AG09319 (cell line): ENCODE measurements at regions not wholly inside any gene's neighbourhood (a gene's known extent, or its start where the extent isn't known, plus 50 kb on each side); places are given as distances from the start of the nearest gene placed in this dataset.

ENCODE experiments used
- DNase-seq: peaks from one replicate; pipeline ENCODE4 v3.0.0-alpha.2; 2010; ENCODE audit warnings: low read depth; ENCODE audit errors: extremely low read depth
- TF ChIP-seq, protein P1 (sequence below): IDR thresholded peaks from 2 replicates; pipeline ENCODE4 v1.5.1; 2011; ENCODE audit warnings: low read depth, mild to moderate bottlenecking, inconsistent platforms, low read length, moderate library complexity

DNA sequence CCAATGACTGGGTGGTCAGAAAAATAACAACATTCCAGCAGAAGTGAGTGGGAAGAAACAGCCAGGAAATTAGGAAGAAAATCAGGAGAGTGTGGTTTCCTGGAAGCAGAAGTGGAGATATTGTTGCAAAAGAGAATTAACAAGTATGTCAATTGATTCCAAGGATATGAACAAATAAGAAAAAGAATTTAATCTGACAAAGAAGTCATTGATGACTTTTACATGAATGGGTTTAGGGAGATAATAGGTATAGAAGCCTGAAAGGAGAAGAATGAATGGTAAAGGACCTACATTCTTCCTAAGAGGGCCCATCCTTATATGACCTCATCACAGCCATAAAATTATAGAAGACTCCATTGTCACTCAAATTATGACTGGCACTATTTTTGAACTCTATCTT, 1440.1 kb downstream of the OTOL1 start:
- TF ChIP-seq, protein P1, sequence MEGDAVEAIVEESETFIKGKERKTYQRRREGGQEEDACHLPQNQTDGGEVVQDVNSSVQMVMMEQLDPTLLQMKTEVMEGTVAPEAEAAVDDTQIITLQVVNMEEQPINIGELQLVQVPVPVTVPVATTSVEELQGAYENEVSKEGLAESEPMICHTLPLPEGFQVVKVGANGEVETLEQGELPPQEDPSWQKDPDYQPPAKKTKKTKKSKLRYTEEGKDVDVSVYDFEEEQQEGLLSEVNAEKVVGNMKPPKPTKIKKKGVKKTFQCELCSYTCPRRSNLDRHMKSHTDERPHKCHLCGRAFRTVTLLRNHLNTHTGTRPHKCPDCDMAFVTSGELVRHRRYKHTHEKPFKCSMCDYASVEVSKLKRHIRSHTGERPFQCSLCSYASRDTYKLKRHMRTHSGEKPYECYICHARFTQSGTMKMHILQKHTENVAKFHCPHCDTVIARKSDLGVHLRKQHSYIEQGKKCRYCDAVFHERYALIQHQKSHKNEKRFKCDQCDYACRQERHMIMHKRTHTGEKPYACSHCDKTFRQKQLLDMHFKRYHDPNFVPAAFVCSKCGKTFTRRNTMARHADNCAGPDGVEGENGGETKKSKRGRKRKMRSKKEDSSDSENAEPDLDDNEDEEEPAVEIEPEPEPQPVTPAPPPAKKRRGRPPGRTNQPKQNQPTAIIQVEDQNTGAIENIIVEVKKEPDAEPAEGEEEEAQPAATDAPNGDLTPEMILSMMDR, result no peak
- no peak for DNase-seq

DNA sequence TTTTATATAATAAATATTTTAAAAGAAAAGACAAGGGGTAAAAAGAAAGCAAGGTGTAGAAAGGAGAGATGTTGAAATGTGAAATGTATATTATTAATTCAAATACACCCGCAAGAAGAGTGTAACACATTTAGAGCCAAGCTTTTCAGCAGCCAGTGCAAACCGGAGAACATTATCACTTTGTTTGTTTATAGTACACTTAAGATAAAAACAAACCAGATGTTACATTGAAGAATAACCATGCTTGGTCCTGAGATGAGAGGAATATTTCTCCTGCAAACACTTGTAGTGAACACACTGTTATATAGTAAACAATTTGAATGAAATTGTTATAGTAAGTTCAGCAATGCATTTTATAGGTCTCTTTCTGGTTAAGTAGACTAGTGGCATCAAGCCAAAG, 1441.5 kb downstream of the OTOL1 start:
- no peak for DNase-seq
- TF ChIP-seq, protein P1, result no peak

DNA sequence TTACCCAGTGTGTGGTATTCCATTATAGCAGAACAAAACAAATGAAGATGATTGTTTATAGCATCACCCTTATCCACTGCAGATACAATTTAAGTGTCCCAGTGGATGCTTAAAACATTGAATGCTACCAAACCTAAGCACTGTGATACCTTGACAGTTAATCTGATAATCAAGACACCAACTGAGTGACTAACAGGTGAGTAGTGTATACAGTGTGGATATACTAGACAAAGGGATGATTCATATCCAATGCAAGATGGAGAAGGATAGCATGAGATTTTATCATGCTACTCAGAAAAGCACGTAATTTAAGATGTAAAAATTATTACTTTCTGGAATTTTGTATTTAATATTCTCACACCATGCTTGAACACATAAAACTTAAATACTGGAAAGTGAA, 1449.0 kb downstream of the OTOL1 start:
- TF ChIP-seq, protein P1, result no peak
- no peak for DNase-seq

DNA sequence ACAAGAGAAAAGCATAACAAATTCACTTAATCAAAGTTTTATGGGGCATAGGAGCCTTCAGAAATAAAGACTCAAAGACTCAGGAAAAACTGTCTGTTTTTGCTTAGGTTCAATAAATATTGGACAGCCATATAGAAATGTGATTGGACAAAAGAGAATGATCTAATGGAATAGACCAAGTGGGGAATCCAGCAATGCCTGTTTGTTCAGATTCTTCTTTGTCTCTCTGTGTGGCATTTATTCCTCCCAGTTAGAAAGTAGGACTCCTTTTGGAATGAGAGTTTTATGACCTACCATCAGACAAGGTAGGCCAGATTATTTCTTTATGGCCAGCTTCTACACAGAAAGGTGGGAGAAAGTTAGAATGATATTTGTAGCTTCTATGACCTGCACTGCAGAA, 1460.1 kb downstream of the OTOL1 start:
- no peak for DNase-seq
- TF ChIP-seq, protein P1, result no peak

DNA sequence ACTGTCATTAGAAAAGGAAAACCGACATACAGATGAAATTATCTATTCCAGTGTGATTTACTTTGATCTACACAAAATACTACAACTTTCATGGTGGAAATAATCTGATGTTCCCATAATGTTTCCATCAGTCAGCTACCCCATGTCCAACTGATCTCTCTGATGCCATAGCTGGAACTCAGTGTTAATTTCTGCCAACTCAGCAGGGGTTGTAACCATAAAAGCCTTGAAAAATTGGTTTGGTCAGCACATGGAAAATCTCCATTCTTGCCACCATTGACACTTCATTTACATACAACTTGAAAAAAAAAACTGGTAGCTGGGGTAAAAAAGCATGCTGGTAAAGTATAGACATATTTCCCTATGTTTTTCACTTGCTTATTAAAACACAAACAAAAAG, 1463.7 kb downstream of the OTOL1 start:
- TF ChIP-seq, protein P1, result no peak

DNA sequence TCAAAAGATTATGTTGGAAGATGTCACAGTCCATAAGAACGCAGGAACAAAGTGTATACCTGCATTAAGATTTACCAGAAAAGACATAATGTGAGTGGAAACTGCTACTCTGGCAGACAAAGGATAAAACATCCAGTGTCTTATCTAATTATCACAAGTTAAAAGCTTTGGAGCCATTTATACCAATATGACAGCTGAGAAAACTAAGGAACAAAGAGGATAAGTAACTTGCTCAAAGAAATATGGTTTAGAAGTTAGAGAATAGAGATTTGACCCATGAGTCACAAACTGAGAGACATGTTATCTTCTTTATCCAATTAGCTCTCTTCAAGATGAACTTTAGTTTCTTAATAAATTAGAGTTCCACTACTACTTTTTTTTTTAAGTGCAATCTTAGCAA, 1473.7 kb downstream of the OTOL1 start:
- DNase-seq, result no peak
- TF ChIP-seq, protein P1, result no peak

More for the DNA sequence above, 1463.7 kb downstream of the OTOL1 start:
- no peak for DNase-seq

DNA sequence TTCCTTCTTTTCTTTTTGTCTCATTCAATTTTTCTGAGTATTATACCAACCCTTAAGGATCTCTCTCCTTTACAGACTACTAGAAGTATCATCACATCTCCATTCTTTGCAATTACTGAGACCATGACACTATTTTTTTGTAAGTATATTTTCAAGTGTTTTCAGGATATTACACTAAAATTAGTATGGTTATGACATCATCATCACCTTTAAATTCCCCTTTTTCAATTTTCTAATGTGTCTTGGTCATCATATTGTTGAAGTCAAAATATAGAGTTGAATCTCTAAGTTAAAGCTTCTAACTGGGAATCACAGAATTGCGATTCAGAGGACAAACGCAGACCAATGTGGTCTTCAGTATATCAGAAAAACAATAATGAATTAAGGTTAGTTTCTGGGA, 1475.1 kb downstream of the OTOL1 start:
- TF ChIP-seq, protein P1, result no peak
- DNase-seq, result no peak
